GM21529 (cell line): ENCODE measurements at regions not wholly inside any gene's neighbourhood (a gene's known extent, or its start where the extent isn't known, plus 50 kb on each side); places are given as distances from the start of the nearest gene placed in this dataset.

Source experiments
- ATAC-seq: cut with Tn5 transposase; IDR thresholded peaks from one replicate; pipeline ENCODE4 v1.9.1; 2021; ENCODE audit not compliant: unreplicated experiment

DNA sequence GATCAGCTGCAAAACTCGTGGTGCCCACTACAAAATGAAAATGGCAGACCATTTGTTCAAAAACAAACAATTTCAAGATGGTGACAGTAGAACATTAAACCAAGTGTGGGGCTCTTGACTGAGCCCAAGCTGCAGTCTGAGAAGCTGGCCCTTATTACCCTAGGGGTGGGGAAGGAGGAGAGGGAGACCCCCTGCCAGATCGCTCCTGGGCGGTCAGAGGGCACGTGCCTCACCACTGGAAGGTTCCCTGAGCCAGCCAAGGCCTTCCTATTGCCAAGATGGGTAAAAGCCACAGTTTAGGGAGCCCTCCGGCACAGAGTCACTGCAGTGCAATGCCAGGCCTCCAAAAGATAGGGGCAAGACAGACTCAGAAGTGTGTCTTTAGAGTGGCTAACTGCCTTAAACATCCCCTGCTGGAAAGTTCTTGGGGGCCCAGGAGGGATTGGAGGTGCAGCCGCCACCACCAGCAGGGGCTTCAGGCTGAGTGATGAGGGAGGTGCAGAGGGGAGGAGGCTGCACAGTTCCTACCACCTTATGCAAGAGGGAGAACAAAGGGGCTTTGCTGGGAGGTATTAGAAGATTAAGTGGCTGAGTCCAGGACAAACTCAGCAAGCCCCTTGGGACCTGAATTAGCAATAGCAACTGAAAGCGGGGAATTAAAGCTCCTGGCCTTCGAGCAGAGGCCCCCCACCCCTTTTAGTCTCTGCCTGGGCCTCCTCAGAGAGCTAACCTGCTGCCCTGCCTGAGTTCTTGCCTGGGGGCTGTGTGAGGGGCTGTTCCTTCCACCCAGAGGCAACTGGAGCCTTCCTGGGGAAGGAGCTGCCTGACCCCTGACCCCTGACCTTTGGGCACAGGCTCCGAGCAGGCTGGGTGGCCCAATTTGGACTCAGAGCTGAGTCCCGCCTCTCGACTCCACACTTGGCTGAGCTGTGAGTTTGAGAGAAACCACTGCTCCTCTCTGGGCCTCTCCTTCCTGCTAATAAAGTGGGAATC lies 88.4 kb downstream of the VEGFA start:
- no peak for ATAC-seq

DNA sequence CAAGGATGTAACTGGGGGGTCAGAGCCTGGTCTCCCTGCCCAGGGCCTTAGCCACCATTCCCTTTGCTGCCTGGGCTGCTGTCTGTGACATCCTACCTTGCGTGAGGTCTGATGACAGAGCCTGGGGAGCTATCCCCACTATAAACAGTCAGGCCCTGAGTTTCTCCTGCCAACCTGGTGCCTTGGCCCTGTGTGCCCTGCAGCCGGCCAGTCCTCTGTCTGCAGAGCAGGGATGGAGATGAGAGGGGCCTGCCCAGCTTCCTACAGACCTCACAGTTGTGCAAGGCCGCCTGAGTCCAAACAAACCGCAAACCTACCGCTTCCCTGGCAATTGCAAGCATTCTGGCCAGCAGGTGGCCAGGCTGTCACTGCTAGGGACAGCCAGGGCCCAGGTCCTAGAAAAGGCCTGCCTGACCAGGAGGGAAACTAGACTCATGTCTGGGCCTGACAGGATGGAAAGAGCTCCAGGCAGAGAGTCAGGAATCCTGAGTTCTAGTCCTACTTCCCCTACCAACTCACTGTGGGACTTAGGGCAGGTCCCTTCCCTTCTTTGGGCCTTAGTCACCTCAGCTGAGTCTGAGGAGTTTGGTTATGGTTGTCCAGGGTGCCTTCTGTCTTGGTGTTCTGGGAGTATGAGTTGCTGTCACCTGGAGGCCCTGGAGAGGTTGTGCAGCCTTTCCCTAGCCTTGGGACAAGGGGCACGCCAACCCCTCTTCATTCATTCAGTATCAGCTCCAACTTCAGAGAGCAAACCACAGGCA lies 86.2 kb downstream of the VEGFA start:
- ATAC-seq, result no peak

DNA sequence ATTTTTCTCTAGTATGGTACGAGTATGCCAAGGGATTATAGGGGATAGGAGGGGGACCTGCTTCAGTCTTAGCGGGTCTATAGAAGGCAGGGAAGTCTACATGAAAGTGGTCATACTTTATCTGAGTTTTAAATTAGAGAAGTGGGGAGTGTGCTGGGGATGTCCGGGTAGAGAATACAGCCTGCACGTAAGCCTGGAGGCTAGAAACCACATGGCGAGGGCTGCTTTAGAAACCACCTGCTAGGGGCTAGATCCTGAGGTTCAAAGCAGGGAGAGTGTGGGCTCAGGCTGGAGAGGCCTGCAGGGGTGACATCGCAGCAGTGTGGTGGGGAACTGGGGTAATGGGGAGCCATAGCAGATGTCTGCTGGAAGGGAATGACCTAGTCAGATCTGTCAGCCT lies 85.2 kb downstream of the VEGFA start:
- peak; percentile 41 for ATAC-seq

DNA sequence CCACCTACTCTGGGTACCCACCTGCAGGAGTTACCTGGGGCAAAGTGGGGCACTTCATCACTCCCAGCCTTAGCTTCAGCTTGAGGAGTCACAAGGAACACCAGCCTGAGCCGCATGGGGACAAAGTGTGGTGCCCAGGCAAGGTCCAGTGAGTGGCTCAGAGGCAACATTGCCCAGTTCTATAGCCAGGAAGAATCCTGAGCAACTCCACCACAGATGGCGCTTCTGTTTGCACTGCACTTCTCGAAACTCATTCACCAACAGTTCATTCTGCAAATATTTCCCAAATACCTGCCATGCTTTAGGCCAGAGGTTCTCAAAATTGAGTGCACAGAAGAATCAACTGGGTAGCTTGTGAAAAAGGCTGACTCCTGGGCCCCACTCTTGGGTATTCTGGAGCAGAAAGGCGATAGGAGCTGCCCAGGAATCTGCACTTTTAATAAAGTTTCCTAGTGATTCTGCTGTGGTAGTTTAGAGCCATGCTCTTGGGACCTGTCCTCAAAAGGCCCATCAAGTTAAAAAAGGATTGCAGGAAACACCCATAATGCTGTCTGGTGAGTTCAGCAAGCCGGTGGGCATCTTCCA lies 83.1 kb downstream of the VEGFA start:
- ATAC-seq, result no peak

DNA sequence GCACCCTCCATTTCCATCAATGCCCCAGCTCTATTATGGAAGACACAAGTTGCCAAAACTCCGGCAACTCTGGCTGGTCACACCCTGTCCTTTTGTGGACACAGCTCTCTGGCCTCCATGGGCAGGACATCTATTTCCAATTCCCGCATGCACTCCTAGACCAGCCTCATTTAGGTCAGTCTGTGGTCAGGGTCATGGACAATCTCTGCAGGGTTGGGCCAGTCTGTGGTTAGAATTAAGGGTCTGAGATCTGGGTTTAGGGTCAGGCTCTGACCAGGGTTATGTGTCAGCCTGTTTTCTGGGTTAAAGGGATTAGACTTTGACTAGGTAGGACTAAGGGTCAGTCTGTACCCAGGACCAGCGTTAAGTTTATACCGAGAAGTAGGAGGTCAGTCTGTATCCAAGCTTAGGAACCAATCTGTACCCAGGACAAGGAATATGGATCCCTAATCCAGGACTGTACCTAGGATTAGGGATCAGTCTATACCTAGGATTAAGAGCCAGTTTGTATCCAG lies 82.4 kb downstream of the VEGFA start:
- no peak for ATAC-seq

DNA sequence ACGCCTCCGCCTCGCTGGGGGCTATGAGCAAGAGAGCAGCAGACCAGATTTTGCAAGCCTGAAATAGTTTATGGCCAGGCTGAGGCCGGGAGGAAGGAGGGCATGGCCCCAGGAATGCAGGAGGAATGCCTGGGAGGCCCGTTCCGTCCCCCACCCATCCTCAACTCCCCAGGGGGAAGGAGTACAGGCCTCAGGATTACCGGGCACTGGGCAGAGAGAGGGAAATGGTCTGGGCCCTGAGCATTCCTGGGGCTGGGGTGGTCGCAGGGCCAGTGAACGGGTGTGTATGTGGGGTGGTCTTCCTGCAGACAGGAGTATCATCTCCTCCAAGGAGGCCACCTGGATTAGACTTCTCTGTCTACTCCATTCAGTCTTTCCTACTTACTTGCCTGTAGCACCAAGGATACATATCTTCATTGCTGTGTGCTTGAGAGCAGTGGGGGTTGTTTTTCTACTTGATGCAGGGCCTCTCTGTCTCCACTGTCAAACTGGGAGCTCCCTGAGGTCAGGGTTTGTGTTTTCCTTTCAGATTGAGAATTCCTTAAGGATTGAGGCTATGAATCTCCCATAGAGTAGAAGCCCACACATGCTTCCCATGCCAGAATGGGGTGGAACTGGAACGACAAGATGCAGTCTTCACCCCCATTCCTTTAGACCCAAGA lies 81.3 kb downstream of the VEGFA start:
- ATAC-seq, result no peak

DNA sequence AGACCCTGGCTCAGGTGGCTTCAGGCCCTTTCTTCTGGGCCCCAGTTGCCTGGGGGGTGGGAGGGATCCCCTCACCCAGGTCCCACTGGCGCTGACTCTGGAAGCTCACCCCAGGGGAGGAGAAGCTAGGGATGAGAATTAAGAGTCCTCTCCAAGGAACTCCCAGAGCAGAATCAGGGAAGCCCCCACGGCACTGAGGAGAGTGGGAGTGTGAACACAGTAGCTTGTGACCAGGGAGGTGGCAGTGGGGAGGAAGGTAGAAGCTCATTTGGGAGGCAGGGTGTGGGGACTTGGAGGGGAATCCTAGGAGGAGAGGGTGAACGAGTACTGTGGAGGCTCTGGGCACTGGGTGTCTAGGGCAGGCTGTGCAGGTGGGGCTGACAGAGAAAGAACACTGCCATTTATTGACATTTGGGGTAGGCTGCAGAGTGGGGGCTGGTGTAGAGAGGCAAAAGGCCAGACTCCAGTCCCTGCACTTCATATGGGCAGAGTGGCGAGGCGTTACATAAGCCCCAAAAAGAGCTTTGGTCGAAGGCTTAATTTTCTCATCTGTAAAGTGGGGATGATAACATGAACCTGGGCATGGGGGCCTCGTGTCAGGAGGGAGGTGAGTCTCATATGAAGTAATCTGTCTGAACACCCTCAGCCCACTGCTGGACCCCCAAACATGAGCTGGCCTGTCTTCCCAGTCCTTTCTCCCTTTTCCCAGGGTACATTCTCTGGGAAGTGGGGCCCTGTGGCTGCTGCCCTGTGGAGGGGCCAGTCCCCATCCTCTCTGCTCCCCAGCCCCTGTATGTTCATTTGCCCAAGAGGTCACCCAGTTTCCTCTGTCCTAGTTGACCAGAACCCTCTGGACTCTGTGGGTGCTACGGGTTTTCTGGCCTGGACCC lies 80.5 kb downstream of the VEGFA start:
- ATAC-seq, result no peak

DNA sequence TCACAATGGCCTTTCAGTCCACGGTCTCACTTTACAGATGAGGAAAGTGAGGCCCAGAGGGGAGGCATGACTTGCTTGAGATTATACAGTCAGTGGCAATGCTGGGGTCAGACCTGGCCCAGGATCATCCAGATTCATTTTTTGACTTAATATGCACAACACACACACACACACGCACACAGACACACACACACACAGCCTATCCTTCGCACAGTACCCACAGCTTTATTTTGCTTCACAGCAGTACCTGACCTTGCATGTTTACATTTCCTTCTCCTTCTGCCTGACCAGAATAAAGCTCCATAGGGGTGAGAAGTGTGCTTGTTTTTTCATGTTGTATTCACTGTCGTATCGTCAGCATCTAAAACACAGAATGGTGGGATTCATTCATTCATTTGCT lies 79.8 kb downstream of the VEGFA start:
- ATAC-seq, result no peak

DNA sequence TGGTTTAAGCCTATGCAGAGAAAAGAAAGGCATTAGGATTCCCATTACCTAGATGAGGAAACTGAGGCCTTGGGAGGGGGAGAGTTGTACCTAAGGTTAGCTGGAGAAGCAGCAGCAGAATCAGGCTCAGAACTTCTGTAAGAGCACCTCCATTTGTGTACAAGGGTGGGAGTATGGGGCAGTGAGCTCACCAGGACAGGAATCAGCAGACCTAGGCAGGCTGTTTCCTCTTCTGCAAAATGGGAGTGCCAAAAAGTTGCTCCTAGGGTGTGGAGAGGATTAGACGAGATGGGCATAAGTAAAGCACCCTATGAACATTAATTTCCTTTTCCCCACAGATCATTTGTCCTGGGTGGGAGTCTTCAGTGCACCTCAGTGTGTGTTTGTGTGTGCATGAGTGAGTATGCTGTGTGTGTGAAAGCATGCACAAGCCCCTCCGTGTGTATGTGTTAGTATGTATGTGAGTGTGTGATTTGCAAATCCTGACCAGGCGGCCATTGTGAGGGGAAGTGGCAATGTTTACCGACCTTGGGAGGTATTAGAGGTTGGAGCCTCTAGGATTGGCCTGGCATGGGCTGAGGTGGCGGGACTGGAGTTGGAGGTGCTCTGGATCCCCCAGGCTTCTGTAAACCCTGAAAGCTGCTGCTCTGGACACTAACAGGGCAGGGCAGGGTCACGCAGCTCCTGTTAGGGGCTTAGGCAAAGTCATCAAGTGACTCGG lies 78.8 kb downstream of the VEGFA start:
- ATAC-seq, result no peak

DNA sequence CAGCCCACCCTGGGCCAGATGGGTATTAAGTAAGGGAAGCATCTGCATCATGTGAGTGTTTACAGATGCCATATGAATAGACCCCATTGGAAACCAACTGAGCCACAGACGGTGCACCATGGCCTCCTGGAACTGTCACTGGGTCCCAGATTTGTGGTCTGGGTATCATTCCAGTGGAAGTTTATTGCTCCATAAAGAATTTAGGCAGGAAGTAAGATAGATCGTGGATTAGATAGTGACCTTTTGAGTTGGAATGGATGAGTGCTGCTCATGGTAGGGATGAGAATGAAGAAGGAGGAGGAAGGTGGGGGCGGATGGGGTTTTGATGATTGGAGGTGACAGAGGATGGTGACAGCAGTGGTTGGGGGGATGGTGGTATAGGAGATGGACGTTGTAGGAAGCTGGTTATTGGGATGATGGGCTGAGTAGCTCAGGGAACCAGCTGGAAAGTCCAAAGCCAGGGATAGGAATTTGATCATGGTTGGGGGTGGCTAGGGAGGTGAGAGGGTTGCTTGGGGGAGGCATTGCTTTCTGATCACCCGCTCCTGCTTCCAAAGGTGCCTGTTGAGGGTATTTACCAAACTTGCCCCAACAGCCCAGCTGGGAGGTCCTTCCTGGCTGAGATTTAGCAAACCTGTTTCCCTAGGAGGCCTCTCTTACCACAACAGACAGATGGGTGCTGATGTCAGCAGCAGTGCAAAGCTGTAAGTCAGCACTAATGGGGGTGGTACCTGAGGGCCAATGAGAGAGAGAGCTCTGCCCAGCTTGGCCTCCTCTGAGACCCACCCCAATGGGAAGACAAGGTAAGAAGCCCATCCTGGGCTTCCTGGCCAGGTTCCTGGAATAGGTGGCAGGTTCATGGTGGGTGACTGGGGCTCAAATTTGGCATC lies 78.0 kb downstream of the VEGFA start:
- ATAC-seq, result no peak

DNA sequence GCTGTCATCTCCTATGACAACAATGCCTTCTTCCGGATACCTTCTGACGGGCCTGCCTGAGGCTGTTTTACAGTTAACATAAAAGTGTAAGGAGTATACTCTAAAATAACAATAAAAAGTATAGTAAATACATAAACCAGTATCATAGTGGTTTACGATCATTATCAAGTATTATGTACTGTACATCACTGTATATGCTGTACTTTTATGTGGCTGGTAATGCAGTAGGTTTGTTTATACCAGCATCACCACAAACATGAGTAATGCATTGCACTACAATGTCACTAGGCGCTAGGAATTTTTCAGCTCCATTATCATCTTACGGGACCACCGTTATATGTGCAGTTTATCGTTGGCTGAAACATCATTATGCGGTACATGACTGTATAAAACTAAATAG lies 76.5 kb downstream of the VEGFA start:
- ATAC-seq, result no peak

DNA sequence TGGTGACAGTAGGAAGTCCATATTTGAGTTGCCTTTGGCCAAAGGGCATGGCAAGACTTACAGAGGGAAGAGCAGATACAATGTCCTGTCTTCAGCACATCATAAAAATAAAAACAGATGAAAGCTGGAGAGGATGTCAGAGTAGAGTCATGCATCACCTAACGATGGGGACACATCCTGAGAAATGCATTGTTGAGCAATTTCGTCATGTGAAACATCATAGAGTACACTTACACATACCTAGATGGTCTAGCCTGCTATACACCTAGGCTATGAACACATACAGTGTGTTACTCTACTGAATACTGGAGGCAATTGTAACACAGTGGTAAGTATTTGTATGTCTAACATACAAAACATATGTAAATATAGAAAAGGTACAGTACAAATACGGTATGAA lies 75.6 kb downstream of the VEGFA start:
- no peak for ATAC-seq

DNA sequence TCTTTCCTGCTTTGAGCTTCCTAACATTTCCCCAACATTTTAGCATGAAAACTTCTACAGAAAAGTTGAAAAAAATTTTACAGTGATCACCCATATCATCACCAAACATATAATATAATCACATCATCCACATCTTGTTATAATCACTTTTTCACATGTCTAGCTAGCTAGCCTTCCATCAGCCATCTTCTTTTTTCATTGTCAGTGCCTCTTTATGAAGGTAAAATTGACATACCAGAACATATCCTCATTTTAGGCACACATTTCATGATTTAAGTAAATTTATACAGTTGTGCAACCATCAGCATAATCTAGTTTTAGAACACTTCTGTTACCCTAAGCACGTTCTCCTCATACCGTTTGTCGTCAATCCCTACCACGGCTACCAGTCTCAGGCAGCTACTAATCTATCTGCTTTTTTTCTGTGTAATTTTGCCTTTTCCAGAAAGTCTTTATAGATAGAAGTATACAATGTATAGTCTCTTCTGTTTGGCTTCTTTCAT lies 73.7 kb downstream of the VEGFA start:
- no peak for ATAC-seq

DNA sequence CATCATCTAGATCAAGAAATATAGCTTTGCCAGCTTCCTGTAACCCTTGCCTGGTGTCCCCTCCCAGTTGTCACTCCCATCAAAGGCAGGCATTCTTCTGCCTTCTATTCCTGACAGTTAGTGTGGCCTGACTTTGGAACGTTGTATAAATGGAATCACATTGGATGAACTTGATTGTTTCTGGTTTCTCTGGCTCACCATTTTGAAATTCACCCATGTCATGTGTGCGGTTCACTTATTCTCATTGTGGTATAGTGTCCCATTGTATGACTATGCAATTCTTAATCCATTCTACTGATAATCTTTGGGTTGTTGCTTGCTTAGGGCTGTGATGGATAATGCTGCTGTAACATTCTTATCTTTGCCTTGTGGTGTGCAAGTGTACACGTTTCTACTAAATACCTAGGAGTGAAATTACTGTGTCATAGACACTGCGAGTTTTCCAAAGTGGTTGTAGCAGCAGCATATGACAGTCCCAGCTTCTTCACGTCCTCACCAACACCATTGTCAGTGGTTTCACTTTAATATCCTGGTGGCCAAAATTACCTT lies 73.2 kb downstream of the VEGFA start:
- no peak for ATAC-seq

DNA sequence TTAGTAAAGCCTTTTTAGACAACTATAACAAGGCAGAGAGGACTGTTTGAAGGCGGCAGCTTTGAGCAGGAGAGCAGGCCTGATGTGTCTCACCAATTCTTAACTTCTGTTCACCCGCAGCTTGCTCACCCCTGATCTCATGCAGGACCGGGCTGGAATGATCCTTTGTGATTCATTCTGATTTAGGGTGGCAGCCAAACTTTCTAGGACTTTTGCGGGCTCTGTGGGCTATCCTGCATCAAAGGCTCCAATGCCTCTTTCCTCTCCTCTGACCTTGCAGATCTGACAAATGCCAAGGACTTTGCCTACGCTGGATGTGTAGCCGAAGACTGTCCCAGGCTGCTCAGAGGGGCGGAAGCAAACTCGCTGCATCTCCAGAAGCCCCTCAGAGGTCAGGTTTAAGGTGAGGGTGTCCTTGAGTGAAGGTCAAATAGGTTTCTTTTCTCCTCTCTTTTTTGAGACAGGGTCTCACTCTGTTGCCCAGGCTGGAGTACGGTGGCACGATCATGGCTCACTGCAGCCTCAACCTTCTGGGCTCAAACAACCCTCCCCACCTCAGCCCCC lies 72.3 kb downstream of the VEGFA start:
- ATAC-seq, result no peak

DNA sequence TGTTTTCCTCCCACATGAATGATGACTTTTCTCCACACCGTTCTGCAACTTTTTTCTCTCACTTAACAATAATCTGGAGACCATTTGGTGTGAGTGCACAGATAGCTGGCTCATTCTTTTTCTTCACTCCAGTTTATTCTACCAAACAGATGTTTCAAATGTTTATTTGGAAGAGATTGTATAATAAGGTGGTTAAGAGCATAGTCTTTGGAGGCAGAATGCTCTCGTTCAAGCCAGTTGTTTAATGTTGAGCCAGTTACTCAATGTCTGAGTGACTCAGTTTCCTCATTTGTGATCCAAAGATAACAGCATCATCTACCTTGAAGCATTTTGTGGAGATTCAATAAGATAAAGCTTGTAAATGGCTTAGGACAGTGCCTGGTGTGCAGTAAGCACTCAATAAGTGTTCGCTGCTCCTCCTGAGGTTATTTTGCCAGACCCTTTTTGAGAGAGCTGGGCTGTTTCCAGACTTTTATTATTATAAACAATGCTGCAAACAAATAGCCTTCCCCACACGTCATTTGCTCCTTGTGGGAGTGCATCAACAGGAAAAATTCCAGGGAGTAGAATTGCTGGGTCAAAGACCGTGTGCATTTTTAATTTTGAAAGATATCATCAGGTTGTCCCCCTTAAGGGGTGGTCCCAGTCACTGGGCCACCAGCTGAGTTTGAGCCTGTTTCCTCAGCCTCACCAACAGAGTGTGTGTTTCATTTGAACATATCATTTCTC lies 70.6 kb downstream of the VEGFA start:
- ATAC-seq, result no peak
